22Rv1 (cell line): ENCODE measurements at regions not wholly inside any gene's neighbourhood (a gene's known extent, or its start where the extent isn't known, plus 50 kb on each side); places are given as distances from the start of the nearest gene placed in this dataset.

Source experiments
- ZFX ChIP-seq: fragments of 450-650 bp; IDR thresholded peaks from 2 replicates; pipeline ENCODE4 v1.6.1; 2017; ENCODE audit warnings: antibody characterized with exemption, borderline replicate concordance
- TF ChIP-seq, protein P1 (sequence below): fragments of 450-650 bp; IDR thresholded peaks from 2 replicates; pipeline ENCODE4 v1.5.1; 2017; ENCODE audit warnings: mild to moderate bottlenecking

DNA sequence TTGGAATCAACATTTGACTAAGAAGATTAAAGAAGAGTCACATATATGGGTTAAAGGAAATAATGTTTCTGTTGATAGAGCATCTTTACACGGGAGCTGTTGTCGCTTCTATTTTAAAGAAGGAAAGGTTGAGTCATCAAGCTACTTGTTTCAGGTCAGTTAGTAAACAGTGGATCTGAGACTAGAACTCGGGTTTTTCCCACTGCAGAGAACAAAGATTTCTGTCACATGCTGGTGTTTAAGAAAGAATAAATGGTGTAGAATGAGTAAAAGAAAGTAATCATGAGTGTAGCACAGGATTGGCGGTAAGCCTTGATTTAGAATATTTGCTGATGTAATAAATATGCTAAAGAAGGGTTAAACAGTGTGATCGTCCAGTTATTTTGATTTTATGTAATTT lies 455.5 kb downstream of the AEBP2 start:
- TF ChIP-seq, protein P1, sequence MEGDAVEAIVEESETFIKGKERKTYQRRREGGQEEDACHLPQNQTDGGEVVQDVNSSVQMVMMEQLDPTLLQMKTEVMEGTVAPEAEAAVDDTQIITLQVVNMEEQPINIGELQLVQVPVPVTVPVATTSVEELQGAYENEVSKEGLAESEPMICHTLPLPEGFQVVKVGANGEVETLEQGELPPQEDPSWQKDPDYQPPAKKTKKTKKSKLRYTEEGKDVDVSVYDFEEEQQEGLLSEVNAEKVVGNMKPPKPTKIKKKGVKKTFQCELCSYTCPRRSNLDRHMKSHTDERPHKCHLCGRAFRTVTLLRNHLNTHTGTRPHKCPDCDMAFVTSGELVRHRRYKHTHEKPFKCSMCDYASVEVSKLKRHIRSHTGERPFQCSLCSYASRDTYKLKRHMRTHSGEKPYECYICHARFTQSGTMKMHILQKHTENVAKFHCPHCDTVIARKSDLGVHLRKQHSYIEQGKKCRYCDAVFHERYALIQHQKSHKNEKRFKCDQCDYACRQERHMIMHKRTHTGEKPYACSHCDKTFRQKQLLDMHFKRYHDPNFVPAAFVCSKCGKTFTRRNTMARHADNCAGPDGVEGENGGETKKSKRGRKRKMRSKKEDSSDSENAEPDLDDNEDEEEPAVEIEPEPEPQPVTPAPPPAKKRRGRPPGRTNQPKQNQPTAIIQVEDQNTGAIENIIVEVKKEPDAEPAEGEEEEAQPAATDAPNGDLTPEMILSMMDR: no peak
- TF ChIP-seq ZFX: no peak
